CD8-positive, alpha-beta memory T cell (primary cell): ENCODE measurements at regions not wholly inside any gene's neighbourhood (a gene's known extent, or its start where the extent isn't known, plus 50 kb on each side); places are given as distances from the start of the nearest gene placed in this dataset.

ENCODE experiments used
- CTCF ChIA-PET: fragments of 350-600 bp; sonication (Branson Sonifier 250); formaldehyde crosslinking; loops from one replicate; lab custom pipeline; 2021; ENCODE audit warnings: antibody characterized with exemption; lab: Charles Lee
- POLR2A ChIA-PET: fragments of 350-600 bp; sonication (Branson Sonifier 250); formaldehyde crosslinking; loops from one replicate; lab custom pipeline; 2021; ENCODE audit warnings: antibody characterized with exemption; lab: Charles Lee
- DNase-seq, 5 donors: peaks; one replicate each; pipeline versions ENCODE4 v3.0.0 to v3.0.0-alpha.2; 2020 to 2022; ENCODE audit warnings: mixed read lengths in 1 of 5
- H3K27ac ChIP-seq: one replicate; pipeline ENCODE4 v1.7.0; 2013; ENCODE audit warnings: low read depth, mild to moderate bottlenecking, low read length, moderate library complexity
- H3K27me3 ChIP-seq: 2 replicates; pipeline ENCODE4 v1.7.0; 2013; ENCODE audit warnings: low read length, mild to moderate bottlenecking; ENCODE audit not compliant: insufficient read depth, poor library complexity, severe bottlenecking
- H3K36me3 ChIP-seq: 2 replicates; pipeline ENCODE4 v1.7.0; 2013; ENCODE audit warnings: mild to moderate bottlenecking, low read length, moderate library complexity; ENCODE audit not compliant: insufficient read depth
- H3K4me1 ChIP-seq: 2 replicates; pipeline ENCODE4 v1.7.0; 2013; ENCODE audit warnings: mild to moderate bottlenecking, low read length, moderate library complexity; ENCODE audit not compliant: insufficient read depth
- H3K4me3 ChIP-seq: 2 replicates; pipeline ENCODE4 v1.7.0; 2013; ENCODE audit warnings: mild to moderate bottlenecking, low read length
- H3K9me3 ChIP-seq: 2 replicates; pipeline ENCODE4 v1.7.0; 2013; ENCODE audit warnings: mild to moderate bottlenecking, low read length
- H3K27ac Mint-ChIP-seq, 8 donors: one replicate each; pipeline ENCODE4 v1.8.0; 2020 to 2021; ENCODE audit warnings: mixed read lengths in 8 of 8, mild to moderate bottlenecking in 6 of 8, inconsistent platforms in 3 of 8, moderate library complexity in 3 of 8
- H3K27me3 Mint-ChIP-seq, 2 donors: one replicate each; pipeline ENCODE4 v1.8.0; 2020 to 2021; ENCODE audit warnings: mixed read lengths in 2 of 2, mild to moderate bottlenecking in 1 of 2, moderate library complexity in 1 of 2
- H3K36me3 Mint-ChIP-seq, 3 donors: one replicate each; pipeline ENCODE4 v1.8.0; 2020 to 2021; ENCODE audit warnings: mixed read lengths in 3 of 3, inconsistent platforms in 1 of 3, mild to moderate bottlenecking in 1 of 3
- H3K4me1 Mint-ChIP-seq, 3 donors: one replicate each; pipeline ENCODE4 v1.8.0; 2020 to 2021; ENCODE audit warnings: mixed read lengths in 3 of 3, inconsistent platforms in 1 of 3, mild to moderate bottlenecking in 1 of 3
- H3K4me3 Mint-ChIP-seq, 7 donors: one replicate each; pipeline ENCODE4 v1.8.0; 2020 to 2021; ENCODE audit warnings: mixed read lengths in 7 of 7, mild to moderate bottlenecking in 6 of 7, moderate library complexity in 4 of 7, inconsistent platforms in 2 of 7
- H3K9me3 Mint-ChIP-seq, 5 donors: one replicate each; pipeline ENCODE4 v1.8.0; 2020 to 2022; ENCODE audit warnings: mixed read lengths in 5 of 5, mild to moderate bottlenecking in 3 of 5, moderate library complexity in 2 of 5, inconsistent platforms in 1 of 5

DNA sequence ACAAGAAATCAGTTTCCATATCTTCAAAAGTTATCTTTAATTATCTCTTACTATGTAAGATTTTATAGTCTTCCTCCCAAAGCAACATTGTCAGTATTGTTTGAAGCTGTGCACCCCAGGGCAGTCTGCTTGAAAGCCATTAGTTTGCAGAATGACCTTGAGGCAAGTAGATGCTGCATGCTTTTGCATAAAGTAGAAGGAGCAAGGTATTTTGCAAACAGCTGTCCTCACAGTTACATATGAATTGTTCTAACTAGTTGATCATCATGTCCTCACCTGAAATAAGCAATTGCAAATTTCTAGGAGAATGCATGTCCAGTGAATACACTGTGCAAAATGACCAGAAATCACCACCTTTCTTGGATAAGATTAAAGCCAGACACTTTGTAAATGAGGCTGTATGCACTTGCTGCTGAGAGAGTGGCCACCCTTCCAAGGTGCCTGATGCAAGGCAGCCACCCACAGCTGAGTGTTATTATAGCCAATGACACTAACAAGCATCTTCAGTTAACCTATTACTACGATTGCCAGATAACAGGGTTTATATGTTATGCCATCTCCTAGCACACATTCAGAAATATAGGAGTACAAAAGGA, 730.0 kb upstream of the TMEM132C start:
- Mint-ChIP-seq H3K4me1 (no peaks in the 10 kb centered on the region), H3K4me3 (no peak overlapping the region), H3K9me3 (peaks cover 0 to 10% (median 6%) of the 10 kb centered on the region in 5 donors), H3K36me3 (no peaks in the 10 kb centered on the region), H3K27ac (peak overlapping the region in 1 of 8 donors; percentile 15), H3K27me3 (no peaks in the 10 kb centered on the region)
- no peak for DNase-seq
- no peak overlapping the region for H3K27ac ChIP-seq
- CTCF ChIA-PET, result no interaction called here
- no peaks in the 10 kb centered on the region for H3K27me3 ChIP-seq
- H3K9me3 ChIP-seq, result no peaks in the 10 kb centered on the region
- no peak overlapping the region for H3K4me3 ChIP-seq
- no peaks in the 10 kb centered on the region for H3K36me3 ChIP-seq
- POLR2A ChIA-PET, result no interaction called here
- H3K4me1 ChIP-seq, result no peaks in the 10 kb centered on the region

DNA sequence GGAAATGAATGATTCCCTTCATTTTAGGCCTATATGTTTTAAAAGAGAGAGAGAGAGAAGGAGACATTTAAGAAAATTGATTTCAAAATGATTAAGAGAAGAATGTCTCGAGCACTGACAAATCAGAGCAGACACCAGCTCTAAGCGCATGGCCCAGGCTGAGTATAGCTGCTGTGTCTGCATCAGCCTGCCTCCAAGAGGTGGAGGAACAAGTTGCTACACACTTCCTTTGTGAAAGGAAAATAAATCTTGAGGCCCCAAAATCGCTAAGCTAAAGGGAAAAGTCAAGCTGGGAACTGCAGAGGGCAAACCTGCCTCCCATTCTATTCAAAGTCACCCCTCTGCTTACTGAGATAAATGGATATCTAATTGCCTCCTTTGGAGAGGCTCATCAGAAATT, 728.7 kb upstream of the TMEM132C start:
- ChIA-PET CTCF (no interaction called here), POLR2A (no interaction called here)
- Histone ChIP-seq H3K36me3 (no peaks in the 10 kb centered on the region), H3K4me1 (no peaks in the 10 kb centered on the region), H3K27ac (no peak overlapping the region), H3K27me3 (no peaks in the 10 kb centered on the region), H3K4me3 (no peak overlapping the region), H3K9me3 (no peaks in the 10 kb centered on the region)
- no peaks in the 10 kb centered on the region for H3K36me3 Mint-ChIP-seq
- DNase-seq, result no peak
- H3K27ac Mint-ChIP-seq, result no peak overlapping the region
- no peaks in the 10 kb centered on the region for H3K4me1 Mint-ChIP-seq
- H3K27me3 Mint-ChIP-seq, result no peaks in the 10 kb centered on the region
- H3K4me3 Mint-ChIP-seq, result no peak overlapping the region
- peaks cover 0 to 10% (median 7%) of the 10 kb centered on the region in 5 donors for H3K9me3 Mint-ChIP-seq

DNA sequence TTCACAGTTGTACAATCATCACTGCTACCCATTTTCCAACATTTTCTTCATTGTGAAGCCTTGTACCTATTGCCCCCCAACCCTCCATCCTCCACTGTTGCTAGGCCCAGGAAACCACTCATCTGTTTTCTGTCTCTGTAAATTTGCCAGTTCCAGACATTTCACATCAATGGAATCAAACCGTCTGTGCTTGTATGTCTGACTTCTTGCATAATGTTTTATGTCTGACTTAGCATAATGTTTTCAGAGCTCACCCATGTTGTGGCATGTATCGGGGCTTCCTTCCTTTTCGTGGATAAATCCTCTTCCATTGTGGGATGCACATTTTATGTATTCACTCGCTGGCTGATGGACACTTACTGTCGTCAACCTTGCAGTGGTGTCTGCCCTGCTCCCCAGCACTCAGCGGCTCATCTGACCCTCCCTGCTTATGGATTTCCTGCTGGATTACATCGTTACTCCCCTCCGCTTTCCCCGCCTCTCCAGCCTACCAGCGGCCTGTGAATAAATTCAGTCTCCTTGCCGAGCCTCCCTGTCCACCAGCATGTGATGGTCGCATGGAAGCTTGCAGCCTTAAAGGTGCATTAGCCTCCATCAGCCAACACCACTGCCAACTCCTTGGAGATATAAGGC, 727.6 kb upstream of the TMEM132C start:
- no peaks in the 10 kb centered on the region for H3K4me1 Mint-ChIP-seq
- ChIA-PET POLR2A (no interaction called here), CTCF (no interaction called here)
- no peaks in the 10 kb centered on the region for H3K36me3 Mint-ChIP-seq
- peaks cover 0 to 10% (median 7%) of the 10 kb centered on the region in 5 donors for H3K9me3 Mint-ChIP-seq
- Histone ChIP-seq H3K36me3 (no peaks in the 10 kb centered on the region), H3K27me3 (no peaks in the 10 kb centered on the region), H3K4me3 (no peak overlapping the region), H3K27ac (no peak overlapping the region), H3K4me1 (no peaks in the 10 kb centered on the region), H3K9me3 (no peaks in the 10 kb centered on the region)
- no peak for DNase-seq
- H3K27ac Mint-ChIP-seq, result no peak overlapping the region
- H3K27me3 Mint-ChIP-seq, result no peaks in the 10 kb centered on the region
- no peak overlapping the region for H3K4me3 Mint-ChIP-seq

DNA sequence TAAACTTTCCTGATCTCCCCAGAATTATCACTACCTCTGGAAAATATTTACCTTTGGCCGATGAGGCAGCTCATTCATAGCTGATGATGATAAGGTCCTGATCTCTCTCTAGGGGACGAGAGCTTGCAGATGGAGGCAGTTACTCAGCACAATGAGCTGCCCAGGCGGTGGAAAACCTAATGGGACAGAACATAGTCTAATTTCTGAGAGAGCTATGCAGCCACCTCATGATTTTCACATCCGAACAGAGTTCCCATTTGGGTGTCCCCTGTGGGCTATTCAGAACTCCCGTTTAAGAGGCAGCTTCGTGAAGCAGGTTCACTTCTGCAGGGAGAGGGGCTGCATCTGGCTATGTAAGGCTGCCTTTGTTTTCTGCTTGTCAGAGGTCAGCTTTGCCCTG, 724.6 kb upstream of the TMEM132C start:
- H3K9me3 ChIP-seq, result no peaks in the 10 kb centered on the region
- H3K36me3 Mint-ChIP-seq, result no peaks in the 10 kb centered on the region
- H3K4me3 ChIP-seq, result no peak overlapping the region
- no peaks in the 10 kb centered on the region for H3K4me1 Mint-ChIP-seq
- no peaks in the 10 kb centered on the region for H3K4me1 ChIP-seq
- DNase-seq, result no peak
- H3K4me3 Mint-ChIP-seq, result no peak overlapping the region
- no peaks in the 10 kb centered on the region for H3K36me3 ChIP-seq
- ChIA-PET POLR2A (no interaction called here), CTCF (no interaction called here)
- peaks cover 0 to 4% (median 0%) of the 10 kb centered on the region in 5 donors for H3K9me3 Mint-ChIP-seq
- H3K27ac Mint-ChIP-seq, result no peak overlapping the region
- H3K27ac ChIP-seq, result no peak overlapping the region
- H3K27me3 Mint-ChIP-seq, result no peaks in the 10 kb centered on the region
- H3K27me3 ChIP-seq, result no peaks in the 10 kb centered on the region

DNA sequence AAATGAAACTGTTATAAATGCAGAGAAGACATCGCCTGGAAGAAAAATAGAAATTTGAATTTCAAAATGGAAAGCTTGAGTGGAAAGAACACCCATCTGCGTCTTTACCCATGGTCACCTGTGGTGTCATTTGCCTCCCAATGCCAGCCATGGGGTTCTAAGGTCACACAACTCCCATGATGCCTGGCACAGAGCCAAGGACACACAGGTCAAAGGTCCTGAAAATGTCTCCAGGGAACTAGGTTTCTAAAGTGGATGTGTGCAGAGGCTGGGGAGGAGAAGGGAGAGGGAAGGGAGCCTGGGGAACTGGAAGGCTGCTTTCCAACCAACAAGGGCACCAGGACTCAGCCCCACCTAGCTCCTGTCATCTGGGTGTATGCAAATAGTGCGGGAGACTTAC, 724.0 kb upstream of the TMEM132C start:
- no peak overlapping the region for H3K4me3 Mint-ChIP-seq
- no peaks in the 10 kb centered on the region for H3K4me1 ChIP-seq

DNA sequence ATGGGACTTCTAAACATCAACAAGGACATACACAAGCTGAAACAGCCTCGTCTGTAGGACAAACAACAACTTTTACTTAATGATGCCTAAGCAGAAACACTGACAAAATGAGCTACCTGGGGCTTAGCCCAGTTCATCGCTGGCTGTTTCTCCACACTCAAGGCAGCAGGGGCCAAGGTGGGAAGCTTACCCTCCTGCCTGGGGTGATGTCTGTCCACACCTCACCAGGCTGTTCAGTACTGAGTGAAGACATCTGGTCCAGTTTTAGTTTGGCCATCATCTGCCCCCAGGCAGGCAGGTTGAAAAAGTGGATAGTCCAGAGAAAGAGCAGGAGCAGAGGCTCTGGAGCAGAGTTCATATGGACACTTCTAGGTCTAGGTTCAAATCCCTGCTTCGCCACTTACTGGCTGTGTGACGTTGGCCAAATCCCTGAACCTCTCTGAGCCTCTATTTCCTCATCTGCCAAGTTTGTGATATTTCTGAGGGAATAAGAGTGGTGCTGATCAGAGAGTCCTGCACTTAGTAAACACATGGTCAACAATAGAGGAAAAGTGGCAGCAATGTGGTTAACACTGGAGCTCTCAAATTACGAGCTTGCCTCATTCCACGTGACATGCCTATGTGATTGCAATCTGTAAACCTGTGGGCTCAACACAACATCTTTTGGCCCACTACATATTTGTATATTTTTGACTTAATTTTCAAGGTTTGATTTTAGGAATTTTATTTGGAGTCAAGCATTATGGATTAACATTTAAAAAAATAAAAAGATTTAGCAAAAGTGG, 720.1 kb upstream of the TMEM132C start:
- ChIA-PET POLR2A (no interaction called here), CTCF (no interaction called here)
- no peak overlapping the region for H3K27ac Mint-ChIP-seq
- Histone ChIP-seq H3K27ac (no peak overlapping the region), H3K36me3 (no peaks in the 10 kb centered on the region), H3K4me1 (no peaks in the 10 kb centered on the region), H3K27me3 (no peaks in the 10 kb centered on the region), H3K4me3 (no peak overlapping the region), H3K9me3 (no peaks in the 10 kb centered on the region)
- H3K9me3 Mint-ChIP-seq, result peaks cover 0 to 2% (median 1%) of the 10 kb centered on the region in 5 donors
- H3K36me3 Mint-ChIP-seq, result no peaks in the 10 kb centered on the region
- DNase-seq, result no peak
- no peaks in the 10 kb centered on the region for H3K27me3 Mint-ChIP-seq
- no peaks in the 10 kb centered on the region for H3K4me1 Mint-ChIP-seq
- H3K4me3 Mint-ChIP-seq, result no peak overlapping the region

More for the DNA sequence above, 724.0 kb upstream of the TMEM132C start:
- no peak for DNase-seq
- ChIA-PET CTCF (no interaction called here), POLR2A (no interaction called here)
- Histone ChIP-seq H3K27me3 (no peaks in the 10 kb centered on the region), H3K27ac (no peak overlapping the region), H3K36me3 (no peaks in the 10 kb centered on the region), H3K4me3 (no peak overlapping the region), H3K9me3 (no peaks in the 10 kb centered on the region)
- H3K27ac Mint-ChIP-seq, result no peak overlapping the region
- peaks cover 0 to 4% (median 0%) of the 10 kb centered on the region in 5 donors for H3K9me3 Mint-ChIP-seq
- H3K4me1 Mint-ChIP-seq, result no peaks in the 10 kb centered on the region
- H3K36me3 Mint-ChIP-seq, result no peaks in the 10 kb centered on the region
- no peaks in the 10 kb centered on the region for H3K27me3 Mint-ChIP-seq

DNA sequence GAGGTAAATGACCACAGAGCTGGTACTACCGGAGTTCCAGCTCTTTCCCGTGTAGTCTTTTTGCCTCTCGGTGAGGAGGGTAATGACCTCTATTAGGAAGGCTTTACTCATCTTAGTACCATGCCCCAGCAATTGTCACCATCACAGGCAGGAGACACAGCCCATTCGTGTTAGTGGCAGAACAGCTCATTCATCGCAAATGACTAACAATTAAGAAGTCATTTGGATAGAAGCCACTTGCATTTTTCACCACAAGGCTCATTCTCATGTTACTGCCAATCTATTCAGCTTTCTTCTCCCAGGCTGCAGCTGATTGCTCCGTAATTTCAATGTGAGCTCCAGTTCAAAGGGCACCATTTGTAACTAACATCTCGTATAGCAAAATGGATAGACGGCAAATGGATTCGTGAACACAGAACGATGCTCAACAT, 718.8 kb upstream of the TMEM132C start:
- Histone ChIP-seq H3K4me3 (no peak overlapping the region), H3K27me3 (no peaks in the 10 kb centered on the region), H3K9me3 (no peaks in the 10 kb centered on the region), H3K36me3 (no peaks in the 10 kb centered on the region), H3K4me1 (no peaks in the 10 kb centered on the region), H3K27ac (no peak overlapping the region)
- ChIA-PET CTCF (no interaction called here), POLR2A (no interaction called here)
- Mint-ChIP-seq H3K4me3 (no peak overlapping the region), H3K36me3 (no peaks in the 10 kb centered on the region), H3K27ac (no peak overlapping the region), H3K4me1 (no peaks in the 10 kb centered on the region), H3K9me3 (peaks cover 0 to 8% (median 4%) of the 10 kb centered on the region in 5 donors), H3K27me3 (no peaks in the 10 kb centered on the region)
- no peak for DNase-seq

DNA sequence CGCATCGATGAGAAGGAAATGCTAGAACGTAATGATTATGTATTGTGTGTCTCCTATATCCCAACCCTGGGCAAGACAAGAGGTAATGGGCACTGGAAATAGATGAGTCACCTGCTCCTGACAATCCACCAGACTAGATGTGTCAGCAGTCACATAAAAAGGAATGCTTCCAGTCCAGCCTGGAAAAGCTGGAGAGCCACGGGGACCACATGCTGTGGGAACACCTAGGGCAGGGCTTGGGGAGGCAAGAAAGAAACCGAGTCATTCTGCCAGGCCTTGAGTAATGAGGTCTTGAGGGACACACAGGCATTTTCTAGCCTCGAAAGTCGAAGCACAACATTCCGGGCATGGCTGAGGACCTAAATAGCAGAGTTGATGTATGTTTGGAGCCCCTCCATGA, 716.7 kb upstream of the TMEM132C start:
- H3K27me3 Mint-ChIP-seq, result no peaks in the 10 kb centered on the region
- no peak overlapping the region for H3K4me3 Mint-ChIP-seq
- no peaks in the 10 kb centered on the region for H3K9me3 ChIP-seq
- H3K36me3 ChIP-seq, result no peaks in the 10 kb centered on the region
- CTCF ChIA-PET, result no interaction called here
- peaks cover 2 to 8% (median 4%) of the 10 kb centered on the region in 5 donors for H3K9me3 Mint-ChIP-seq
- no peaks in the 10 kb centered on the region for H3K36me3 Mint-ChIP-seq
- no peak for DNase-seq
- no peak overlapping the region for H3K27ac ChIP-seq
- H3K4me1 Mint-ChIP-seq, result no peaks in the 10 kb centered on the region
- H3K27ac Mint-ChIP-seq, result no peak overlapping the region
- H3K27me3 ChIP-seq, result no peaks in the 10 kb centered on the region
- H3K4me1 ChIP-seq, result no peaks in the 10 kb centered on the region
- H3K4me3 ChIP-seq, result no peak overlapping the region
- POLR2A ChIA-PET, result no interaction called here
